H9 (cell line): ENCODE measurements at regions not wholly inside any gene's neighbourhood (a gene's known extent, or its start where the extent isn't known, plus 50 kb on each side); places are given as distances from the start of the nearest gene placed in this dataset.

Source experiments
- DNase-seq: peaks from one replicate; pipeline ENCODE4 v3.0.0-alpha.2; 2017
- H2AFZ ChIP-seq: one replicate; pipeline ENCODE4 v1.6.1; 2013; ENCODE audit warnings: mild to moderate bottlenecking, low read length, control low read depth, moderate library complexity
- H2AK5ac ChIP-seq: 2 replicates; pipeline ENCODE4 v1.6.1; 2013; ENCODE audit warnings: low read length, control low read depth, mixed read lengths; ENCODE audit not compliant: insufficient read length
- H2BK120ac ChIP-seq: one replicate; pipeline ENCODE4 v1.6.1; 2013; ENCODE audit warnings: low read depth, mild to moderate bottlenecking, low read length, control low read depth, inconsistent platforms; ENCODE audit not compliant: poor library complexity, severe bottlenecking
- H2BK12ac ChIP-seq: 2 replicates; pipeline ENCODE4 v1.6.1; 2013; ENCODE audit warnings: low read length, control low read depth, mixed read lengths, low read depth; ENCODE audit not compliant: insufficient read length
- H2BK15ac ChIP-seq: 2 replicates; pipeline ENCODE4 v1.6.1; 2013; ENCODE audit warnings: low read depth, low read length, control low read depth
- H2BK20ac ChIP-seq: one replicate; pipeline ENCODE4 v1.6.1; 2013; ENCODE audit warnings: low read depth, mild to moderate bottlenecking, low read length, control low read depth, inconsistent platforms; ENCODE audit not compliant: poor library complexity, severe bottlenecking
- H2BK5ac ChIP-seq: 2 replicates; pipeline ENCODE4 v1.6.1; 2013; ENCODE audit warnings: low read length, control low read depth, mixed read lengths; ENCODE audit not compliant: insufficient read length
- H3K14ac ChIP-seq: 2 replicates; pipeline ENCODE4 v1.6.1; 2013; ENCODE audit warnings: low read length, control low read depth; ENCODE audit not compliant: insufficient read depth
- H3K18ac ChIP-seq: 2 replicates; pipeline ENCODE4 v1.6.1; 2013; ENCODE audit warnings: low read depth, mild to moderate bottlenecking, mixed read lengths, low read length, control low read depth; ENCODE audit not compliant: insufficient read length
- H3K23ac ChIP-seq: 2 replicates; pipeline ENCODE4 v1.6.1; 2013; ENCODE audit warnings: low read length, control low read depth, mixed read lengths, low read depth; ENCODE audit not compliant: insufficient read length
- H3K23me2 ChIP-seq: 2 replicates; pipeline ENCODE4 v1.6.1; 2013; ENCODE audit warnings: low read depth, mild to moderate bottlenecking, mixed read lengths, low read length, control low read depth; ENCODE audit not compliant: insufficient read length, poor library complexity, severe bottlenecking
- H3K27ac ChIP-seq: 2 replicates; pipeline ENCODE4 v1.5.1; 2013; ENCODE audit warnings: low read length, control low read depth, mixed read lengths, low read depth; ENCODE audit not compliant: insufficient read length
- H3K27me3 ChIP-seq: 2 replicates; pipeline ENCODE4 v1.6.1; 2013; ENCODE audit warnings: low read length, control low read depth, inconsistent platforms; ENCODE audit not compliant: insufficient read depth
- H3K4ac ChIP-seq: 2 replicates; pipeline ENCODE4 v1.6.1; 2013; ENCODE audit warnings: low read depth, mild to moderate bottlenecking, control low read depth, inconsistent platforms, low read length, moderate library complexity
- H3K4me1 ChIP-seq: 2 replicates; pipeline ENCODE4 v1.6.1; 2013; ENCODE audit warnings: low read length, control low read depth, inconsistent platforms; ENCODE audit not compliant: insufficient read depth
- H3K4me2 ChIP-seq: 2 replicates; pipeline ENCODE4 v1.6.1; 2013; ENCODE audit warnings: low read length, control low read depth, mixed read lengths; ENCODE audit not compliant: insufficient read length, insufficient read depth
- H3K56ac ChIP-seq: 2 replicates; pipeline ENCODE4 v1.6.1; 2013; ENCODE audit warnings: low read depth, mild to moderate bottlenecking, mixed read lengths, low read length, control low read depth; ENCODE audit not compliant: insufficient read length
- H3K79me1 ChIP-seq: 2 replicates; pipeline ENCODE4 v1.6.1; 2013; ENCODE audit warnings: low read depth, mild to moderate bottlenecking, moderate library complexity, low read length, control low read depth, inconsistent platforms; ENCODE audit not compliant: insufficient read depth, poor library complexity, severe bottlenecking
- H3K79me2 ChIP-seq: 2 replicates; pipeline ENCODE4 v1.6.1; 2013; ENCODE audit warnings: low read length, control low read depth, inconsistent platforms; ENCODE audit not compliant: insufficient read depth
- H3K9ac ChIP-seq: 2 replicates; pipeline ENCODE4 v1.6.1; 2013; ENCODE audit warnings: low read length, control low read depth, mixed read lengths; ENCODE audit not compliant: insufficient read length; ENCODE audit errors: extremely low read depth
- H3K9me3 ChIP-seq: one replicate; pipeline ENCODE4 v1.6.1; 2013; ENCODE audit warnings: low read depth, low read length, inconsistent platforms; ENCODE audit not compliant: control insufficient read depth
- H3T11ph ChIP-seq: one replicate; pipeline ENCODE4 v1.6.1; 2013; ENCODE audit warnings: mild to moderate bottlenecking, low read length, control low read depth, inconsistent platforms
- H4K20me1 ChIP-seq: one replicate; pipeline ENCODE4 v1.6.1; 2013; ENCODE audit not compliant: control insufficient read depth, insufficient read length, insufficient read depth
- H4K5ac ChIP-seq: 2 replicates; pipeline ENCODE4 v1.6.1; 2013; ENCODE audit warnings: low read depth, mild to moderate bottlenecking, mixed read lengths, low read length, control low read depth; ENCODE audit not compliant: insufficient read length
- H4K8ac ChIP-seq: replicated peaks from 2 replicates; pipeline ENCODE4 v1.6.1; 2013; ENCODE audit warnings: low read length, control low read depth, mixed read lengths, low read depth; ENCODE audit not compliant: insufficient read length
- H4K91ac ChIP-seq: 2 replicates; pipeline ENCODE4 v1.6.1; 2013; ENCODE audit warnings: low read depth, mild to moderate bottlenecking, moderate library complexity, mixed read lengths, low read length, control low read depth; ENCODE audit not compliant: insufficient read length
- H3K27ac Mint-ChIP-seq, 3 experiments: 2 replicates in 2 of 3; 3 replicates in 1 of 3; pipeline ENCODE4 v1.8.0; 2020 to 2021; ENCODE audit warnings: mixed read lengths in 3 of 3, mild to moderate bottlenecking in 1 of 3, moderate library complexity in 1 of 3
- H3K27me3 Mint-ChIP-seq: 2 replicates; pipeline ENCODE4 v1.8.0; 2021; ENCODE audit warnings: low read depth, mild to moderate bottlenecking, moderate library complexity, mixed read lengths
- H3K36me3 Mint-ChIP-seq, 3 experiments: 2 replicates in 2 of 3; 3 replicates in 1 of 3; pipeline ENCODE4 v1.8.0; 2020 to 2021; ENCODE audit warnings: low read depth in 3 of 3, mixed read lengths in 3 of 3; ENCODE audit not compliant: insufficient read depth in 1 of 3
- H3K4me1 Mint-ChIP-seq, 2 experiments: 2 replicates each; pipeline ENCODE4 v1.8.0; 2020; ENCODE audit warnings: mixed read lengths in 2 of 2
- H3K4me3 Mint-ChIP-seq, 2 experiments: 2 replicates in 1 of 2; 3 replicates in 1 of 2; pipeline ENCODE4 v1.8.0; 2020 to 2021; ENCODE audit warnings: mild to moderate bottlenecking in 2 of 2, mixed read lengths in 2 of 2, moderate library complexity in 1 of 2
- H3K9me3 Mint-ChIP-seq, 2 experiments: 2 replicates in 1 of 2; 3 replicates in 1 of 2; pipeline ENCODE4 v1.8.0; 2020; ENCODE audit warnings: mild to moderate bottlenecking in 2 of 2, mixed read lengths in 2 of 2, moderate library complexity in 1 of 2
- CTCF ChIP-seq: fragments of 200-600 bp; sonication (generic); conservative IDR thresholded peaks from 3 replicates; pipeline ENCODE4 v1.8.0; 2021; ENCODE audit warnings: antibody characterized with exemption, mild to moderate bottlenecking
- WGBS: extraction: QIAGEN DNeasy Blood & Tissue Kit; methylation state at CpG from one replicate; pipeline ENCODE4 v1.1.7; 2013; ENCODE audit warnings: missing lambda C conversion rate, low lambda C conversion rate, mixed read lengths; ENCODE audit not compliant: insufficient read length; ENCODE audit errors: extremely low coverage; 5-methylcytosine and 5-hydroxymethylcytosine counted together

- Histone ChIP-seq H3K27me3 (no peaks in the 10 kb centered on the region), H2AK5ac (no peak overlapping the region), H3T11ph (no peak overlapping the region), H4K8ac (no peak overlapping the region), H3K14ac (no peak overlapping the region), H3K79me1 (no peaks in the 10 kb centered on the region), H3K23me2 (no peaks in the 10 kb centered on the region), H2BK12ac (no peak overlapping the region), H2BK20ac (no peak overlapping the region), H4K5ac (no peak overlapping the region), H2BK15ac (no peak overlapping the region), H3K23ac (no peak overlapping the region), H3K9ac (no peak overlapping the region), H3K4me2 (no peak overlapping the region), H2BK120ac (no peak overlapping the region), H3K27ac (no peak overlapping the region), H3K4ac (no peak overlapping the region), H3K56ac (no peak overlapping the region), H2AFZ (no peak overlapping the region), H3K4me1 (peaks cover 2% of the 10 kb centered on the region; the same call in 1 of the 2 replicates), H4K91ac (no peak overlapping the region), H3K9me3 (no peaks in the 10 kb centered on the region), H2BK5ac (no peak overlapping the region), H3K18ac (no peak overlapping the region), H4K20me1 (no peaks in the 10 kb centered on the region), H3K79me2 (no peaks in the 10 kb centered on the region)
- Mint-ChIP-seq H3K4me3 (no peak overlapping the region), H3K9me3 (peaks cover 0 to 11% of the 10 kb centered on the region in 2 experiments; a peak in 4 of 5 replicates), H3K27me3 (no peaks in the 10 kb centered on the region; the same call in 1 of the 2 replicates), H3K4me1 (peaks cover 29 to 31% of the 10 kb centered on the region in 2 experiments), H3K36me3 (peaks cover 2 to 24% (median 11%) of the 10 kb centered on the region in 3 experiments; a peak in 6 of 7 replicates), H3K27ac (no peak overlapping the region)
- no CpG with 5 or more reads among the region's 1 CpG for WGBS
- no peak for TF ChIP-seq CTCF
- no peak for DNase-seq
Measured at GRCh38 chrX:6283826-6284225, 55.2 kb upstream of the NLGN4X start.
